HG02852 (cell line): ENCODE measurements at regions not wholly inside any gene's neighbourhood (a gene's known extent, or its start where the extent isn't known, plus 50 kb on each side); places are given as distances from the start of the nearest gene placed in this dataset.
"Not testable (repeated sequence)": the region's sequence is repeated elsewhere in the genome, so short reads cannot be mapped to it uniquely, and the experiment has no call there.

ENCODE experiments used
- ATAC-seq: cut with Tn5 transposase; IDR thresholded peaks from one replicate; pipeline ENCODE4 v1.9.1; 2021; ENCODE audit warnings: mild to moderate bottlenecking, moderate library complexity; ENCODE audit not compliant: unreplicated experiment

GRCh38 chr13:90321281-90321931, 1026.1 kb upstream of the MIR17HG start:
- no peak for ATAC-seq

DNA sequence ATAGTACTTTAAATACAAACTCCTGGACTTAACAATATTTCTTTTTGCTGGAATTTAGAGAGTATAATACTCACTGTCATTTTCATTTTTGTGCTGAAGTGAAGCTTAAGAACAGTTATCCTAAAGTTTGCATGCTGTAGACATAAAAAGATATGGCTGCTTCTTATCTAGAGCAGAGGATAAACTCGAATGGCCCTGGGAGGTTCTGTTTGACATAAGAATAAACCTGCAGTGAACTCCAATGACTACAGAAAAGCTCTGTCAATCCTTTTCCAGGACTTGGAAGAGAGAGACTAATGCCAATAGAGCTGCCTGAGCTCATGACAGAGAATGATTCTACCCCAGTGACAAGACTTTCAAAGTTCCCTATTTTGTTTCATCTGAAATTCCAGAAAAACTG, 1017.8 kb upstream of the MIR17HG start:
- ATAC-seq: no peak

DNA sequence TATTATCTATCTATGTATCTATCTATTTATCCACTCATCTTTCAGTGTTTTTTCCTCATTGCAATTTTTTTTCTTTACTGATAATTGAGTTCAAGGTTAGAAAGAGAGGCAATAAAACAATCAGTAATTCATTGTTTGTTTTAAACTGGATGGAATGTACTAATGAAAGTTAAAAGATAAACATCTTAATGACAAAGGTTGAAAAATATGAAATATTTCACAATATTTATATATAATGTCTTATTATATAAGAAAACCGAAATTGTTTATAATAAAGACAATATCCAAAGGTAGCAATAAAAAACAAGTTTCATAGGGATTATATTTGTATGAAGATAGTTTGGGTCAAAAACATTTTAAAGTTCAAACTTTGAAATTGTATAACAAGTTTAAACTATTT, 1015.5 kb upstream of the MIR17HG start:
- no peak for ATAC-seq

DNA sequence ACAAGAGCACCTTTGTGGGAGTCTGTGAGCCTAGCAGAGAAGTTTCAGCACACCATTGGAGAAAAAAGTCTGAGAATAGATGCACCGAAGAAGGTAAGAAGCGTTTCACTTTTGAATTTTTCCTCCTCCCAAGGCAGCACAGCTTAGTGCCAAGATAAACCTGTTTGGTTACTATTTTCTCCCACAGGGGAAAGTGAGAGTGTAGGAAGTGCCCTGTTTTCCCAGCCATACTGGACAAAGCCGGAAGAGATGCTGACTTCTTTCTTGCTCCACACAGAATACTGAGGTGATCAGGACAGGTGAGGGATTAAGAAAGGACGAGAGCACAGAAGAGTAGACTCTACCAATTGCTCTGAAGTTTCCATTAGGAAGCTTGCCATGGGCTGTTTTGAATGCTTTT, 1011.0 kb upstream of the MIR17HG start:
- ATAC-seq: no peak

GRCh38 chr13:90341348-90341747, 1006.1 kb upstream of the MIR17HG start:
- not testable (repeated sequence) for ATAC-seq

GRCh38 chr13:90348477-90349136, 998.9 kb upstream of the MIR17HG start:
- not testable (repeated sequence) for ATAC-seq

GRCh38 chr13:90352763-90353162, 994.7 kb upstream of the MIR17HG start:
- no peak for ATAC-seq

DNA sequence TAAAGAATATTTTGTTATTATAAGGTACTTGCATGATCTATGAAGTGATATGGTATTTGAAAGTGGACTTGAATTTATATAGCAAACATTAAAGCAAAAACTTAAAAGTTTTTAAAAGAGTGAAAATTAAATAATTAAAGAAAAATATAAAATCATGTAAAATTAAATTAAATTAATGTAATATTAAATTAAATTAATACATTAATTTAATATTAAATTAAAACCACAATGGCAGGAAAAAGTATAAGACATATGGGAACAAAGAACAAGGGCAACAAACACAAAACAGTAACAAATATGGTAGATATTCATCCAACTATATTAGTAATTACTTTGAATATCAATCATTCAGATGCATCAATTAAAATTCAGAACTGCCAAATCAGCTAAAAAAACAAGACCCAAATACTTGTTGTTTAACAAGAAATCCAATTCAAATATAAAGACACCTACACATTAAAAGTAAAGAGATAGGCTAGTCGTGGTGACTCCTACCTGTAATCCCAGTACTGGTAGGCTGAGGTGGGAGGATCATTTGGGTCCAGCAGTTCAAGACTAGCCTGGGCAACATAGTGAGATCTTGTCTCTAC, 992.2 kb upstream of the MIR17HG start:
- ATAC-seq: no peak

DNA sequence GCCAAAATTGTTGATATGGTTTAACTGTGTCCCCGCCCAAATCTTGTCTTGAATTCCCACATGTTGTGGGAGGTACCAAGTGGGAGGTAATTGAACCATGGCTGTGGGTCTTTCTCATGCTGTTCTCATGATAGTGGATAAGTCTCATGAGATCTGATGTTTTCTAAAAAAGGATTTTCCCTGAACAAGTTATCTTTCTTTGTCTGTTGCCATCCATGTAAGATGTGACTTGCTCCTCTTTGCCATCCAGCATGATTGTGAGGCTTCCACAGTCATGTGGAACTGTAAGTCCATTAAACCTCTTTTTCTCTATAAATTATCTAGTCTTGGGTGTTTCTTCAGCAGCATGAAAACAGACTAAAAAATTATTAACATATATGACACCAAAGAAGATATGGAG, 986.7 kb upstream of the MIR17HG start:
- no peak for ATAC-seq

GRCh38 chr13:90362707-90363106, 984.8 kb upstream of the MIR17HG start:
- no peak for ATAC-seq

DNA sequence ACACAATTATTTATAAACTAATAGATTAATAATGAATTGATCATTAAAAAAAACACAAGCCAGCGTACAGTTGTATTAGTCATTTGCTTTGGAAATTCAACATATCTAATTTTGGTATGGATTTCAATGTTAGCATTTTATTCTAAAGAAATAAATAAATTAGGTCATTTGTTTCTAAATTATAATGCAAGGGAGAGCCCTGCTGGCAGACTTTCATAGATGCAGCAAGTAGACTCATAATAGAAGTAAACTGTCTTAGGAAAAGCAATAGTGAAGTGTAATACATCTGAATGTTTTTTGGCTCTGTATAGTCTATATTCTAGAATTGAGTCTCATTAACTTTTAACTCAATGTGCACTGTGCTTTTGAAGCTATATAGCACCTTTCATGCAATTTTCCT, 982.4 kb upstream of the MIR17HG start:
- no peak for ATAC-seq

DNA sequence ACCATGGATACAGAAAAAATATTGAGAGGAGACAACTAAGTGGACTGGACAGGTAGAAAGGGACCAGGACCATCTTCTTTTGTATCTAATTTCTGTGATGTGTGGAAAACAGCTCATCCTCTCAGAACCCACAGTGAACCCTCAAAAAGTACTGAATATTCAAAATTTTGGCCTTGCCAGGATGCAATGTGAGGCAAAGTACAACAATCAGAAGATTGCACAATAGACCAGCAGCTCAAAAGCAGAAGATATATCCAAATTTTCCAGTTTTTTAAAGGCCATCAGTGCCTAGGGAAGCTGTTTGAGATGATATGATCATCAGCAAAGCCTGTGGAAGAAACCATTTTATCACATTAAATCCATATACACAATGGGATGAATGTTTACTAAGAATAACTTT, 973.3 kb upstream of the MIR17HG start:
- ATAC-seq: no peak

- ATAC-seq: no peak
These were observed 971.6 kb upstream of the MIR17HG start for GRCh38 chr13:90375851-90376250.

GRCh38 chr13:90382425-90382824, 965.1 kb upstream of the MIR17HG start:
- ATAC-seq: no peak

DNA sequence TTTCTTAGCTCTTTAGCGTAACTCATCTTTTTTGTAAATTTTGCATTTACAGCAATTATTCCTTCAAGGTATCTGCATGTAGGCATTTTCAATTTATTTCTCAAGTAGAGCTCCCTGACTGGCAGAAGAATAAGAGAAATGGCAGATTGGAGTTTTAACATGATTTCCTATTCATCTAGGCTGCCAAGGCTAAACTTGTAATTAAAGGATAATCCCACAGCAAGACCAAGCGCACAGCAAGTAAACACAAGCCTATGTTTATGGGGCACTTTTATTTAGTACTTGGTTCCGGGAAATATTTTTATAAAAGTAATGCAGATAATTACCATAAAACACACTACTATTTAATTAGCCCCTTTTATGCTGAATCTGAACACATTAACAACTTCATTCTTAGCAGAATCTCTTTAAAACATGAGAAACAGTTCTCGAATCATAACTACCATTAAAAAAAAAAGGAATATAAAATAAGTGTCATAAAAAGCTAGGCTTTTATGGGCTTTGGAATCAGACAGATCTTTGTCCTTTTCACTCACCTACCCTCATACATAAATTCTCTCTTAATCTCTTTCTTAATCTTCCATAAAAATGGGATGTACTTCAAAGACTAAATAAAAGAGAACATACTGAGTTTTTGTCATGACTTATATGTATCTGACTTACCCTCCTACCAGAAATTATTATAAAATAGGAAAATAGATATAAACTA, 961.6 kb upstream of the MIR17HG start:
- ATAC-seq: no peak

DNA sequence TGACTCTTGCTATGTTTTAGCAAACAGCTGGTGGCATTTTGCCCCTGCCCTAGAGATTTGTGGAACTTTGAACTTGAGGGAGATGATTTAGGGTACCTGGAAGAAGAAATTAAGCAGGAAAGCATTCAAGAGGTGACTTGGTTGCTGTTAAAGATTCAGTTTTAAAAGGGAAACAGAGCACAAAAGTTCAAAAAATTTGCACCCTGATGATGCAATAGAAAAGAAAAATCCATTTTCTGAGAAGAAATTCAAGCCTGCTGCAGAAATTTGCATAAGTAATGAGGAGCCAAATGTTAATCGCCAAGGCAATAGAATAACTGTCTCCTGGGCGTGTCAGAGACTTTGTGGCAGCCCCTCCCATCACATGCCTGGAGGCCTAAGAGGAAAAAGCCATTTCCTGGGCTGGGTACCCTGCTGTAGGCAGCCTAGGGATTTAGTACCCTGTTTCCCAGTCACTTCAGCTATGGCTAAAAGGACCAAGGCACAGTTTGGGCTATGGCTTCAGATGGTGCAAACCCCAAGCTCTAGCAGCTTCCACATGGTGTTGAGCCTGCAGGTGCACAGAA, 958.5 kb upstream of the MIR17HG start:
- no peak for ATAC-seq

GRCh38 chr13:90389537-90389936, 958.0 kb upstream of the MIR17HG start:
- ATAC-seq: no peak

- ATAC-seq: no peak
These were observed 954.1 kb upstream of the MIR17HG start for GRCh38 chr13:90393408-90393807.

DNA sequence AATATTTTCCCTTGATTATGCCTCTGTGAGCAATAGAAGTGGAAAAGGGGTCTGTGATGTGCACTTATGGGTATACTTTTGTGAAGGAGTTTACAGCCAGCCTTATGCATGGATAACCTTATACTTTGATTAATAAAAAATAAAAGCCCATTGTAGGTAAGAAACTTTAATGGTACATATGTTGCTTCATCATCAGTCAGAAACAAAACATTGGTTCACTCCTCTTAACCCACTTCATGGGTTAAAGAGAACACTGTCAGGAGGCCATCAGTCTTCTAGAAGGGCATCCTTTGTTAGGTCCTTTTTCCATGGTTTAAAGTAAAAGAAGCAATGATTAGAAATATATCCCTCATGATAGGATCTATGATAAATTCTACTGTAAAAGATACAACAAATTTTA, 952.1 kb upstream of the MIR17HG start:
- ATAC-seq: no peak

GRCh38 chr13:90395846-90396245, 951.6 kb upstream of the MIR17HG start:
- no peak for ATAC-seq

GRCh38 chr13:90396266-90396665, 951.2 kb upstream of the MIR17HG start:
- ATAC-seq: no peak

DNA sequence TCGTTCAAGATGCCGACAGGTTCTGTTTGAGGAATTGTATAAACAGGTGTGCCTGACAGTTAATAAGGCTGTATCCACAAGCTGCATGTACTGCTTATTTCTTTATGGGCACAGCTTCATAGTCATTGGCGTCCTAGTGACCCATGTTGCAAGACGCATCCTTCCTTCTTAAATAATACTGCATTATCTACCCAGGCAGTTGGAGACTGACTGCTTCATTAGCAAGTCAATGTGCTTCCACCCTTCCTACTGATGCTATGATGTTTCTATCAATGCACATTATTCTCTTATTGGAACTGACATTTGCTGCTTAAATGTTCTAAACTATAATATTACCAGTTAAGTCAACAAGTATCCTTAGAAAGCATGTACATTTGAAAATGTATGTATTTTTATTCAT, 950.0 kb upstream of the MIR17HG start:
- ATAC-seq: no peak
